ENCODE measurements at regions not wholly inside any gene's neighbourhood (a gene's known extent, or its start where the extent isn't known, plus 50 kb on each side); places are given as distances from the start of the nearest gene placed in this dataset.

DNA sequence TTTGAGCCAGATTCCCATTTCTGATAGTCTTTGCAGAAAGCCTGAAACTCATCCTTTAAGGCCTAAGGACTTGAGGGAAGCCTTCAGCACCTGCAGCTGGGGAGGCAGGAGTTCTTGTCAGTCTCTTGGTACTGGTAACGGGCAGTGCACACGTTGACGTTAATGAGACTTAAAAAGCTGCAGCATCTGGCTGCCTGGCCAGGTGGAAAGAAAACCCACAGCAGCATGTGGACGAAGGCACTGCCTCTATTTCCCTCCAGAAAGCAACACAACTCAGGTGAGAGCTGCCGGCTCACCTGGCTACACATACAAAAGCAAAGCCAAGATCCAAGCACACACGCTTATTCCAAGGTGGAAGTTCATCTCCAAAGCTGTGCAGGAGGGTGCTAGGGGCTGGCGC is 178.8 kb downstream of the ANAPC1 start:
- H2AK5ac ChIP-seq (ENCODE audit: low read depth, low read length), result no peak overlapping the region
- H2BK12ac ChIP-seq (ENCODE audit: low read length), result no peak overlapping the region
- H2BK120ac ChIP-seq (ENCODE audit: low read depth, low read length), result no peak overlapping the region
- H3K4me1 ChIP-seq (ENCODE audit: control insufficient read depth in 2 of 2, insufficient read depth in 1 of 2, low read depth in 1 of 2, low read length in 2 of 2), result peaks cover 36 to 48% of the 10 kb centered on the region in 2 donors
- H3K4me2 ChIP-seq (ENCODE audit: insufficient read depth, low read length, poor library complexity, severe bottlenecking), result no peak overlapping the region
- H3K27me3 ChIP-seq (ENCODE audit: control insufficient read depth in 3 of 3, insufficient read depth in 3 of 3, low read depth in 1 of 3, low read length in 3 of 3), result no peaks in the 10 kb centered on the region
- H3K9ac ChIP-seq (ENCODE audit: low read depth, low read length, poor library complexity), result no peak overlapping the region
- no CpG with 5 or more reads among the region's 7 CpGs for WGBS, 2 donors (ENCODE audit: extremely low coverage in 2 of 2, insufficient read length in 2 of 2, insufficient replicate concordance in 1 of 2)
- no peak overlapping the region for H4K91ac ChIP-seq (ENCODE audit: low read depth, low read length, poor library complexity)
- H3K23ac ChIP-seq (ENCODE audit: low read depth, low read length, poor library complexity), result no peak overlapping the region
- no peak overlapping the region for H2BK5ac ChIP-seq (ENCODE audit: low read length)
- peak overlapping the region; percentile 94 for H3K27ac ChIP-seq (replicated peaks; ENCODE audit: low read length)
- H3K36me3 ChIP-seq (replicated peaks in 1 of 2; ENCODE audit: control insufficient read depth in 2 of 2, insufficient read depth in 2 of 2, low read length in 2 of 2), result no peaks in the 10 kb centered on the region
- no peaks in the 10 kb centered on the region for H3K9me3 ChIP-seq (replicated peaks in 1 of 2; ENCODE audit: control insufficient read depth in 2 of 2, insufficient read depth in 1 of 2, low read depth in 1 of 2, low read length in 2 of 2)
- no peak overlapping the region for H3K4ac ChIP-seq (ENCODE audit: low read length)
- no peaks in the 10 kb centered on the region for H3K79me1 ChIP-seq (ENCODE audit: low read depth, low read length)
- DNase-seq (ENCODE audit: low spot score), result no peak
- no peak overlapping the region for H3K4me3 ChIP-seq (ENCODE audit: low read length in 2 of 2)
- H3K14ac ChIP-seq (ENCODE audit: low read length), result no peak overlapping the region
- H2AFZ ChIP-seq (ENCODE audit: low read length), result peak overlapping the region; percentile 77
- H3K18ac ChIP-seq (ENCODE audit: low read length), result peak overlapping the region; percentile 1
- H2BK15ac ChIP-seq (ENCODE audit: low read length), result no peak overlapping the region
- H4K8ac ChIP-seq (ENCODE audit: low read depth, low read length), result no peak overlapping the region

DNA sequence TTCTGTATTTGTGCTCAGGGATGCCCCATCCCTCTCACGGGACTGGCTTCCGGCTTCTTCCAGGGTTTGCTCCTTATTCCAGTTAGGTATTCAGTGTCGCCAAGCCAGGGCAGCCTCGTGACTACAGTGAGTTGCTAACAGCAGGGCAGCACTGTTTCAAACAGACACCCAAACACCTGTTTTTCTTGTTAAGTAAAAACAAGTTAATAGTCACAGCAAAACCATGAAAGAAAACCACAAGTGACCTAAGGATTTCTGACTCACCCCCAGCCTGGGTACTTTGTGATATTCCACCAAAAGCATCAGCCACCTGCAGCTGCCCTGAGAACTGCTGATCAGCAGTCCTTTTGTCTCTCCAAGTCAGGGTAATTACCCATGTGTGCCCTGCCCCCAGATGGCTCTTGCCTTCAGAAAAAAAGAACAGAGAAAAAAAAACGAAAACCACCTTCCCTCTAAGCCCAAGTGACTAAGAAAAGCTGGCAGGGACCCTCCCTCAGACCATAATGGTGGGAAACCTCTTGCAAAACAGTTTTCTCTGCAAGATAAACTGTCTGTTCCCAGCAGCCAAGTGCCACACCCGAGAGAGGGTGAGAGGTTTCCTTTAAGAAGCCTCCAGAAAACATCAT is 178.2 kb downstream of the ANAPC1 start:
- Histone ChIP-seq H3K9ac (ENCODE audit: low read depth, low read length, poor library complexity) (no peak overlapping the region), H3K27me3 (ENCODE audit: control insufficient read depth in 3 of 3, insufficient read depth in 3 of 3, low read depth in 1 of 3, low read length in 3 of 3) (no peaks in the 10 kb centered on the region), H3K79me1 (ENCODE audit: low read depth, low read length) (no peaks in the 10 kb centered on the region), H3K23ac (ENCODE audit: low read depth, low read length, poor library complexity) (no peak overlapping the region), H2BK120ac (ENCODE audit: low read depth, low read length) (no peak overlapping the region), H3K36me3 (replicated peaks in 1 of 2; ENCODE audit: control insufficient read depth in 2 of 2, insufficient read depth in 2 of 2, low read length in 2 of 2) (no peaks in the 10 kb centered on the region), H3K27ac (replicated peaks; ENCODE audit: low read length) (peak overlapping the region; percentile 94), H4K8ac (ENCODE audit: low read depth, low read length) (no peak overlapping the region), H3K4ac (ENCODE audit: low read length) (no peak overlapping the region), H2AFZ (ENCODE audit: low read length) (peak overlapping the region; percentile 77), H3K4me3 (ENCODE audit: low read length in 2 of 2) (no peak overlapping the region), H3K14ac (ENCODE audit: low read length) (no peak overlapping the region), H2AK5ac (ENCODE audit: low read depth, low read length) (no peak overlapping the region), H3K4me1 (ENCODE audit: control insufficient read depth in 2 of 2, insufficient read depth in 1 of 2, low read depth in 1 of 2, low read length in 2 of 2) (peaks cover 36 to 48% of the 10 kb centered on the region in 2 donors), H4K91ac (ENCODE audit: low read depth, low read length, poor library complexity) (no peak overlapping the region), H2BK12ac (ENCODE audit: low read length) (no peak overlapping the region), H3K4me2 (ENCODE audit: insufficient read depth, low read length, poor library complexity, severe bottlenecking) (no peak overlapping the region), H3K9me3 (replicated peaks in 1 of 2; ENCODE audit: control insufficient read depth in 2 of 2, insufficient read depth in 1 of 2, low read depth in 1 of 2, low read length in 2 of 2) (no peaks in the 10 kb centered on the region), H3K18ac (ENCODE audit: low read length) (no peak overlapping the region), H2BK5ac (ENCODE audit: low read length) (no peak overlapping the region), H2BK15ac (ENCODE audit: low read length) (no peak overlapping the region)
- WGBS, 2 donors (ENCODE audit: extremely low coverage in 2 of 2, insufficient read length in 2 of 2, insufficient replicate concordance in 1 of 2), result no CpG with 5 or more reads among the region's 6 CpGs
- DNase-seq (ENCODE audit: low spot score), result peak; percentile 65

- Histone ChIP-seq H4K8ac (ENCODE audit: low read depth, low read length) (no peak overlapping the region), H3K79me1 (ENCODE audit: low read depth, low read length) (no peaks in the 10 kb centered on the region), H3K4me1 (ENCODE audit: control insufficient read depth in 2 of 2, insufficient read depth in 1 of 2, low read depth in 1 of 2, low read length in 2 of 2) (peaks cover 36 to 43% of the 10 kb centered on the region in 2 donors), H3K27ac (replicated peaks; ENCODE audit: low read length) (peak overlapping the region; percentile 94), H2BK5ac (ENCODE audit: low read length) (peak overlapping the region; percentile 88), H3K9ac (ENCODE audit: low read depth, low read length, poor library complexity) (no peak overlapping the region), H2BK12ac (ENCODE audit: low read length) (peak overlapping the region; percentile 99), H3K4me2 (ENCODE audit: insufficient read depth, low read length, poor library complexity, severe bottlenecking) (no peak overlapping the region), H4K91ac (ENCODE audit: low read depth, low read length, poor library complexity) (peak overlapping the region; percentile 96), H3K23ac (ENCODE audit: low read depth, low read length, poor library complexity) (peak overlapping the region; percentile 12), H3K36me3 (replicated peaks in 1 of 2; ENCODE audit: control insufficient read depth in 2 of 2, insufficient read depth in 2 of 2, low read length in 2 of 2) (no peaks in the 10 kb centered on the region), H2AK5ac (ENCODE audit: low read depth, low read length) (peak overlapping the region; percentile 70), H3K18ac (ENCODE audit: low read length) (peak overlapping the region; percentile 96), H2AFZ (ENCODE audit: low read length) (no peak overlapping the region), H2BK120ac (ENCODE audit: low read depth, low read length) (peak overlapping the region; percentile 98), H2BK15ac (ENCODE audit: low read length) (peak overlapping the region; percentile 47), H3K4ac (ENCODE audit: low read length) (peak overlapping the region; percentile 80), H3K27me3 (ENCODE audit: control insufficient read depth in 3 of 3, insufficient read depth in 3 of 3, low read depth in 1 of 3, low read length in 3 of 3) (no peaks in the 10 kb centered on the region), H3K14ac (ENCODE audit: low read length) (peak overlapping the region; percentile 10), H3K4me3 (ENCODE audit: low read length in 2 of 2) (no peak overlapping the region), H3K9me3 (replicated peaks in 1 of 2; ENCODE audit: control insufficient read depth in 2 of 2, insufficient read depth in 1 of 2, low read depth in 1 of 2, low read length in 2 of 2) (no peaks in the 10 kb centered on the region)
- no peak for DNase-seq (ENCODE audit: low spot score)
- WGBS, 2 donors (ENCODE audit: extremely low coverage in 2 of 2, insufficient read length in 2 of 2, insufficient replicate concordance in 1 of 2), result no CpG with 5 or more reads among the region's 9 CpGs
These were observed 177.5 kb downstream of the ANAPC1 start for GRCh38 chr2:111706481-111707001.

DNA sequence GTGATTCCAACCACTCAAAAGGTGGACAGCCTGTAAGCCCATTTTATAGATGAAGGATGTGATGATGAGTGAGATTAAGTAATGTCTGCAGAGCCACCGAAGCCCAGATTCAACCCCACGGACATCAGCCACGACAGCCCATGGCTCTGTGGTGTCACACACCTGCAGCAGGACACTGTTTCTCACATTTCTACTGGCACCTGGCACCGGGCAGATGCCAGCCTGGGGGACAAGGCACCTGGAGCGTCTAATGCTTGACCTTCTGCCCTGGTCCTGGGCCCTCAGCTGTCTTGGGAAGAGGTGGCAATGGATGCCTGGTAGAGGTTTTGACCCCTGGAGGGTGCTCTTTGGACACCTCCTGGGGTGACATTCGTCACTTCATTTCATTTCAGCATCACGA is 176.3 kb downstream of the ANAPC1 start:
- no CpG with 5 or more reads among the region's 7 CpGs for WGBS, 2 donors (ENCODE audit: extremely low coverage in 2 of 2, insufficient read length in 2 of 2, insufficient replicate concordance in 1 of 2)
- Histone ChIP-seq H3K27ac (replicated peaks; ENCODE audit: low read length) (no peak overlapping the region), H2BK5ac (ENCODE audit: low read length) (no peak overlapping the region), H3K14ac (ENCODE audit: low read length) (no peak overlapping the region), H3K4me1 (ENCODE audit: control insufficient read depth in 2 of 2, insufficient read depth in 1 of 2, low read depth in 1 of 2, low read length in 2 of 2) (peaks cover 31 to 33% of the 10 kb centered on the region in 2 donors), H4K91ac (ENCODE audit: low read depth, low read length, poor library complexity) (no peak overlapping the region), H3K4ac (ENCODE audit: low read length) (no peak overlapping the region), H3K27me3 (ENCODE audit: control insufficient read depth in 3 of 3, insufficient read depth in 3 of 3, low read depth in 1 of 3, low read length in 3 of 3) (no peaks in the 10 kb centered on the region), H3K9me3 (replicated peaks in 1 of 2; ENCODE audit: control insufficient read depth in 2 of 2, insufficient read depth in 1 of 2, low read depth in 1 of 2, low read length in 2 of 2) (peaks cover 0 to 11% of the 10 kb centered on the region in 2 donors), H2BK15ac (ENCODE audit: low read length) (peak overlapping the region; percentile 13), H2BK120ac (ENCODE audit: low read depth, low read length) (no peak overlapping the region), H3K9ac (ENCODE audit: low read depth, low read length, poor library complexity) (no peak overlapping the region), H3K4me3 (ENCODE audit: low read length in 2 of 2) (no peak overlapping the region), H3K4me2 (ENCODE audit: insufficient read depth, low read length, poor library complexity, severe bottlenecking) (no peak overlapping the region), H2AK5ac (ENCODE audit: low read depth, low read length) (peak overlapping the region; percentile 88), H2AFZ (ENCODE audit: low read length) (no peak overlapping the region), H3K18ac (ENCODE audit: low read length) (peak overlapping the region; percentile 88), H3K36me3 (replicated peaks in 1 of 2; ENCODE audit: control insufficient read depth in 2 of 2, insufficient read depth in 2 of 2, low read length in 2 of 2) (no peaks in the 10 kb centered on the region), H3K23ac (ENCODE audit: low read depth, low read length, poor library complexity) (no peak overlapping the region), H4K8ac (ENCODE audit: low read depth, low read length) (no peak overlapping the region), H2BK12ac (ENCODE audit: low read length) (peak overlapping the region; percentile 98), H3K79me1 (ENCODE audit: low read depth, low read length) (no peaks in the 10 kb centered on the region)
- no peak for DNase-seq (ENCODE audit: low spot score)

Data from neuronal stem cell (in vitro differentiated cells).